ENCODE measurements at regions not wholly inside any gene's neighbourhood (a gene's known extent, or its start where the extent isn't known, plus 50 kb on each side); places are given as distances from the start of the nearest gene placed in this dataset.

GRCh38 chr1:36710951-36711350, 228.2 kb upstream of the CSF3R start:
- H3K4me2 ChIP-seq (replicated peaks; ENCODE audit: low read depth, low read length, poor library complexity, severe bottlenecking) = no peak overlapping the region
- intact Hi-C loops (cut with micrococcal nuclease) = no loop called here
- no peak overlapping the region for H3K27ac ChIP-seq (ENCODE audit: low read length in 2 of 2)
- no peaks in the 10 kb centered on the region for H3K4me1 ChIP-seq (ENCODE audit: control insufficient read depth in 2 of 2, insufficient read depth in 2 of 2, low read length in 2 of 2)
- no peak overlapping the region for H3K9ac ChIP-seq (ENCODE audit: low read length)
- H3K27me3 ChIP-seq (replicated peaks in 1 of 4; ENCODE audit: control extremely low read depth in 1 of 4, control insufficient read depth in 3 of 4, insufficient read depth in 4 of 4, low read length in 3 of 4) = peaks cover 0 to 10% (median 1%) of the 10 kb centered on the region in 4 experiments
- ATAC-seq (ENCODE audit: low read depth) (no peak), DNase-seq (no peak)
- H3K79me2 ChIP-seq (ENCODE audit: control insufficient read depth, insufficient read depth, low read length) = no peaks in the 10 kb centered on the region
- no CpG with 5 or more reads among the region's 5 CpGs for WGBS (ENCODE audit: insufficient coverage)
- no peak overlapping the region for H2AFZ ChIP-seq (ENCODE audit: insufficient read depth, low read depth, low read length, poor library complexity, severe bottlenecking)
- no peaks in the 10 kb centered on the region for H3K9me3 ChIP-seq (ENCODE audit: control extremely low read depth in 1 of 3, control insufficient read depth in 2 of 3, insufficient read depth in 1 of 3, low read length in 2 of 3)
- Mint-ChIP-seq H3K9me3 (ENCODE audit: insufficient read depth) (no peaks in the 10 kb centered on the region), H3K4me3 (no peak overlapping the region), H3K4me1 (no peaks in the 10 kb centered on the region), H3K27me3 (peaks cover 60% of the 10 kb centered on the region), H3K27ac (no peak overlapping the region)
- TF ChIP-seq CTCF (IDR thresholded peaks at IDR 0.05) (no peak), EZH2 (IDR thresholded peaks at IDR 0.05; ENCODE audit: borderline replicate concordance, insufficient read depth, low read depth, low read length, poor library complexity, severe bottlenecking) (no peak)
- ChIA-PET CTCF (no interaction called here), POLR2A (no interaction called here)
- no peak overlapping the region for H3K4me3 ChIP-seq (ENCODE audit: control extremely low read depth in 1 of 5, extremely low read depth in 1 of 5, insufficient read depth in 1 of 5, low read depth in 2 of 5, low read length in 4 of 5)
- no peaks in the 10 kb centered on the region for H4K20me1 ChIP-seq (ENCODE audit: control insufficient read depth, insufficient read depth, low read length, poor library complexity, severe bottlenecking)
- no peaks in the 10 kb centered on the region for H3K36me3 ChIP-seq (replicated peaks in 1 of 2; ENCODE audit: control extremely low read depth in 1 of 2, control insufficient read depth in 1 of 2, extremely low read depth in 1 of 2, insufficient read depth in 2 of 2, low read length in 1 of 2)

DNA sequence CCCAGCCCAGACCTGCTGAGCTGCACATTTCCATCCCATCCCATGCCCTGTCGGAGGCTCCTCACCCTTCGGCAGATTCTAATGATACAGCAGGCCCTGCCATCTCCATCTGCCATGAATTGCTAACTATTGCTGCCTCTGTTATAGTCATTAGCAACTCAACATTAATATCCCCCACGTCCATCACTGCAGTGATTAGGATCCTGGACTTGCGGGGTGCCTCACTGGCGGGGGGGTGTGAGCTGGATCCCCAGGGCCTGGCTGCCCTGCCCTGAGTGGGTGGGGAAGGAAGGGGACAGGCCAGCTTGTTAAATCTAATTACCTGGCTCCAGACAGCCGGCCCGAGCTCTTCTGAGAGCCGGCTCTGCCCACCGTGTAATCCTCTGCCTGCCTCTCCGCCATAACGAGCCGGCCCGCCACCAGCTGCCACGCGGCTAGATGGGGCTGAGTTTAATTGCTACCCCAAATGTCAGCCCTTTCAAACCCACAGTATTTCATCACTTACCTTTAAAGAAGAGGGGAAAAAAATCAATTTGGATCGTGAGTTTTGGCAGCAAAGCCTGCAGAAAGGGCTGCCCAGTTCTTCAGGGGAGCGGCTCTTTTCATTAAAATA, 227.3 kb upstream of the CSF3R start:
- Mint-ChIP-seq H3K27me3 (peaks cover 56% of the 10 kb centered on the region), H3K4me1 (no peaks in the 10 kb centered on the region), H3K27ac (no peak overlapping the region), H3K4me3 (no peak overlapping the region), H3K9me3 (ENCODE audit: insufficient read depth) (no peaks in the 10 kb centered on the region)
- no peaks in the 10 kb centered on the region for H3K79me2 ChIP-seq (ENCODE audit: control insufficient read depth, insufficient read depth, low read length)
- no peaks in the 10 kb centered on the region for H4K20me1 ChIP-seq (ENCODE audit: control insufficient read depth, insufficient read depth, low read length, poor library complexity, severe bottlenecking)
- H3K4me2 ChIP-seq (replicated peaks; ENCODE audit: low read depth, low read length, poor library complexity, severe bottlenecking) = no peak overlapping the region
- TF ChIP-seq EZH2 (IDR thresholded peaks at IDR 0.05; ENCODE audit: borderline replicate concordance, insufficient read depth, low read depth, low read length, poor library complexity, severe bottlenecking) (no peak), CTCF (IDR thresholded peaks at IDR 0.05) (no peak)
- CTCF ChIA-PET = no interaction called here
- no peak overlapping the region for H3K9ac ChIP-seq (ENCODE audit: low read length)
- WGBS (ENCODE audit: insufficient coverage) = 58% methylated on average over 10 of the region's 17 CpGs
- no peak for ATAC-seq (ENCODE audit: low read depth)
- intact Hi-C loops (cut with micrococcal nuclease) = no loop called here
- no peaks in the 10 kb centered on the region for H3K36me3 ChIP-seq (replicated peaks in 1 of 2; ENCODE audit: control extremely low read depth in 1 of 2, control insufficient read depth in 1 of 2, extremely low read depth in 1 of 2, insufficient read depth in 2 of 2, low read length in 1 of 2)
- H2AFZ ChIP-seq (ENCODE audit: insufficient read depth, low read depth, low read length, poor library complexity, severe bottlenecking) = no peak overlapping the region
- H3K4me1 ChIP-seq (ENCODE audit: control insufficient read depth in 2 of 2, insufficient read depth in 2 of 2, low read length in 2 of 2) = no peaks in the 10 kb centered on the region
- POLR2A ChIA-PET = no interaction called here
- H3K27ac ChIP-seq (ENCODE audit: low read length in 2 of 2) = no peak overlapping the region
- no peaks in the 10 kb centered on the region for H3K9me3 ChIP-seq (ENCODE audit: control extremely low read depth in 1 of 3, control insufficient read depth in 2 of 3, insufficient read depth in 1 of 3, low read length in 2 of 3)
- no peak for DNase-seq
- peaks cover 0 to 14% (median 1%) of the 10 kb centered on the region in 4 experiments for H3K27me3 ChIP-seq (replicated peaks in 1 of 4; ENCODE audit: control extremely low read depth in 1 of 4, control insufficient read depth in 3 of 4, insufficient read depth in 4 of 4, low read length in 3 of 4)
- H3K4me3 ChIP-seq (ENCODE audit: control extremely low read depth in 1 of 5, extremely low read depth in 1 of 5, insufficient read depth in 1 of 5, low read depth in 2 of 5, low read length in 4 of 5) = no peak overlapping the region

Measured in B cell (primary cell).